ENCODE measurements at regions not wholly inside any gene's neighbourhood (a gene's known extent, or its start where the extent isn't known, plus 50 kb on each side); places are given as distances from the start of the nearest gene placed in this dataset.

GRCh38 chr18:43692099-43692690 lies 414.9 kb upstream of the SYT4 start:
- Histone ChIP-seq H3K9me3 (ENCODE audit: low read depth) (no peaks in the 10 kb centered on the region), H3F3A (ENCODE audit: low read depth) (no peaks in the 10 kb centered on the region), H3K27ac (no peak overlapping the region), H3K79me2 (ENCODE audit: low read depth) (no peaks in the 10 kb centered on the region), H3K4me2 (no peak overlapping the region), H3K4me3 (no peak overlapping the region), H2AFZ (replicated peaks) (no peak overlapping the region), H3K4me1 (no peaks in the 10 kb centered on the region), H3K36me3 (no peaks in the 10 kb centered on the region), H3K27me3 (no peaks in the 10 kb centered on the region), H4K20me1 (ENCODE audit: low read depth) (no peaks in the 10 kb centered on the region), H3K9ac (no peak overlapping the region)
- Mint-ChIP-seq H3K27ac (no peak overlapping the region), H3K36me3 (no peaks in the 10 kb centered on the region), H3K9me3 (no peaks in the 10 kb centered on the region), H3K27me3 (ENCODE audit: insufficient read depth, low read depth) (no peaks in the 10 kb centered on the region), H3K4me3 (no peak overlapping the region), H3K4me1 (no peaks in the 10 kb centered on the region)
- no peak for DNase-seq (ENCODE audit: low spot score)
- TF ChIP-seq CTCF (IDR thresholded peaks at IDR 0.05) (no peak), EZH2phosphoT487 (IDR thresholded peaks at IDR 0.05) (no peak), EZH2 (IDR thresholded peaks at IDR 0.05) (no peak)

GRCh38 chr18:43702399-43702798 lies 425.1 kb upstream of the SYT4 start:
- no peak overlapping the region for H3K27ac ChIP-seq
- no peak overlapping the region for H3K9ac ChIP-seq
- no peaks in the 10 kb centered on the region for H3K9me3 ChIP-seq (ENCODE audit: low read depth)
- no peak overlapping the region for H3K4me3 ChIP-seq
- H3K4me2 ChIP-seq = no peak overlapping the region
- no peaks in the 10 kb centered on the region for H3K27me3 ChIP-seq
- Mint-ChIP-seq H3K9me3 (no peaks in the 10 kb centered on the region), H3K4me1 (no peaks in the 10 kb centered on the region), H3K36me3 (no peaks in the 10 kb centered on the region), H3K27ac (no peak overlapping the region), H3K27me3 (ENCODE audit: insufficient read depth, low read depth) (no peaks in the 10 kb centered on the region), H3K4me3 (no peak overlapping the region)
- no peaks in the 10 kb centered on the region for H3K79me2 ChIP-seq (ENCODE audit: low read depth)
- H2AFZ ChIP-seq (replicated peaks) = no peak overlapping the region
- no peaks in the 10 kb centered on the region for H3F3A ChIP-seq (ENCODE audit: low read depth)
- TF ChIP-seq EZH2phosphoT487 (IDR thresholded peaks at IDR 0.05) (no peak), CTCF (IDR thresholded peaks at IDR 0.05) (no peak), EZH2 (IDR thresholded peaks at IDR 0.05) (no peak)
- H3K4me1 ChIP-seq = peaks cover 12% of the 10 kb centered on the region
- H4K20me1 ChIP-seq (ENCODE audit: low read depth) = no peaks in the 10 kb centered on the region
- no peak for DNase-seq (ENCODE audit: low spot score)
- H3K36me3 ChIP-seq = no peaks in the 10 kb centered on the region

- H3K9ac ChIP-seq = no peak overlapping the region
- no peaks in the 10 kb centered on the region for H3K4me1 Mint-ChIP-seq
- H3K4me2 ChIP-seq = no peak overlapping the region
- no peaks in the 10 kb centered on the region for H4K20me1 ChIP-seq (ENCODE audit: low read depth)
- TF ChIP-seq EZH2phosphoT487 (IDR thresholded peaks at IDR 0.05) (no peak), EZH2 (IDR thresholded peaks at IDR 0.05) (no peak), CTCF (IDR thresholded peaks at IDR 0.05) (no peak)
- H3K4me3 Mint-ChIP-seq = no peak overlapping the region
- H2AFZ ChIP-seq (replicated peaks) = no peak overlapping the region
- H3K9me3 Mint-ChIP-seq = no peaks in the 10 kb centered on the region
- DNase-seq (ENCODE audit: low spot score) = no peak
- no peaks in the 10 kb centered on the region for H3K36me3 Mint-ChIP-seq
- no peaks in the 10 kb centered on the region for H3K36me3 ChIP-seq
- no peaks in the 10 kb centered on the region for H3F3A ChIP-seq (ENCODE audit: low read depth)
- no peak overlapping the region for H3K27ac Mint-ChIP-seq
- peaks cover 12% of the 10 kb centered on the region for H3K4me1 ChIP-seq
- no peak overlapping the region for H3K4me3 ChIP-seq
- no peaks in the 10 kb centered on the region for H3K9me3 ChIP-seq (ENCODE audit: low read depth)
- H3K27me3 Mint-ChIP-seq (ENCODE audit: insufficient read depth, low read depth) = no peaks in the 10 kb centered on the region
- H3K79me2 ChIP-seq (ENCODE audit: low read depth) = no peaks in the 10 kb centered on the region
- H3K27me3 ChIP-seq = no peaks in the 10 kb centered on the region
- no peak overlapping the region for H3K27ac ChIP-seq
These were observed 425.8 kb upstream of the SYT4 start for GRCh38 chr18:43703050-43703449.

All from neural progenitor cell (in vitro differentiated cells).